K562 (cell line): ENCODE measurements at regions not wholly inside any gene's neighbourhood (a gene's known extent, or its start where the extent isn't known, plus 50 kb on each side); places are given as distances from the start of the nearest gene placed in this dataset.

Source experiments
- BCLAF1 ChIP-seq, 2 experiments: fragments of 450-650 bp in 1 of 2; IDR thresholded peaks; 2 replicates each; pipeline ENCODE4 v1.6.1; 2011 to 2017; ENCODE audit warnings: low read depth in 2 of 2, antibody characterized with exemption in 1 of 2, borderline replicate concordance in 1 of 2, low read length in 1 of 2, mild to moderate bottlenecking in 1 of 2, mixed read lengths in 1 of 2; ENCODE audit not compliant: control insufficient read depth in 1 of 2
- CTCF ChIP-seq, 3 experiments: IDR thresholded peaks in 2 of 3; conservative IDR thresholded peaks in 1 of 3; 2 replicates each; pipeline ENCODE4 v1.5.1; 2011 to 2012; ENCODE audit warnings: low read length in 3 of 3, mild to moderate bottlenecking in 3 of 3, control low read depth in 2 of 3, improper control_type of control experiment in 1 of 3, inconsistent platforms in 1 of 3, low read depth in 1 of 3, mixed read lengths in 1 of 3, moderate library complexity in 1 of 3; ENCODE audit not compliant: insufficient read depth in 2 of 3
- EHMT2 ChIP-seq: fragments of 450-650 bp; IDR thresholded peaks from 2 replicates; pipeline ENCODE4 v1.6.1; 2018; ENCODE audit warnings: antibody characterized with exemption
- ELF1 ChIP-seq: fragments of 200-800 bp; sonication (Bioruptor generic); IDR thresholded peaks from 2 replicates; pipeline ENCODE4 v1.6.1; 2016; ENCODE audit warnings: missing genetic modification characterization, missing compliant biosample characterization
- EP300 ChIP-seq: IDR thresholded peaks from 2 replicates; pipeline ENCODE4 v1.6.1; 2012; ENCODE audit warnings: low read length, improper control_type of control experiment
- FOSL1 ChIP-seq: fragments of 200-800 bp; sonication (Bioruptor generic); conservative IDR thresholded peaks from 2 replicates; pipeline ENCODE4 v1.6.1; 2016; ENCODE audit warnings: missing genetic modification characterization, missing compliant biosample characterization
- JUNB ChIP-seq: fragments of 450-650 bp; formaldehyde crosslinking; conservative IDR thresholded peaks from 2 replicates; pipeline ENCODE4 v1.4.0; 2020; ENCODE audit warnings: mild to moderate bottlenecking
- L3MBTL2 ChIP-seq: fragments of 450-650 bp; IDR thresholded peaks from 2 replicates; pipeline ENCODE4 v1.6.1; 2016; ENCODE audit warnings: mild to moderate bottlenecking, moderate library complexity
- MED1 ChIP-seq: sonication (generic); formaldehyde crosslinking; IDR thresholded peaks from 2 replicates; pipeline ENCODE4 v1.8.1; 2023; ENCODE audit warnings: missing genetic modification reagents, borderline replicate concordance
- MXI1 ChIP-seq: IDR thresholded peaks from 2 replicates; pipeline ENCODE4 v1.6.1; 2011; ENCODE audit warnings: low read depth, mild to moderate bottlenecking, improper control_type of control experiment, low read length
- NFE2 ChIP-seq: IDR thresholded peaks from 2 replicates; pipeline ENCODE4 v1.6.1; 2014; ENCODE audit warnings: antibody characterized with exemption, low read depth
- PBX2 ChIP-seq, 2 experiments: IDR thresholded peaks in 1 of 2; conservative IDR thresholded peaks in 1 of 2; 2 replicates each; pipeline ENCODE4 v1.6.1; 2016; ENCODE audit warnings: low read depth in 2 of 2, mild to moderate bottlenecking in 1 of 2, missing compliant biosample characterization in 1 of 2, missing genetic modification characterization in 1 of 2, moderate library complexity in 1 of 2
- PHF21A ChIP-seq: fragments of 450-650 bp; IDR thresholded peaks from 2 replicates; pipeline ENCODE4 v1.6.1; 2017; ENCODE audit warnings: low read depth, borderline replicate concordance
- TGIF2 ChIP-seq: sonication (generic); formaldehyde crosslinking; IDR thresholded peaks from 2 replicates; pipeline ENCODE4 v1.8.1; 2022; ENCODE audit warnings: mild to moderate bottlenecking, missing genetic modification reagents, moderate library complexity
- ZC3H11A ChIP-seq: IDR thresholded peaks from 2 replicates; pipeline ENCODE4 v1.6.1; 2012; ENCODE audit warnings: low read depth, low read length, improper control_type of control experiment
- ZC3H8 ChIP-seq: fragments of 450-650 bp; IDR thresholded peaks from 2 replicates; pipeline ENCODE4 v1.6.1; 2017
- ZNF316 ChIP-seq: fragments of 450-650 bp; IDR thresholded peaks from 2 replicates; pipeline ENCODE4 v1.6.1; 2016

GRCh38 chr1:243939167-243939848 is 89.3 kb upstream of the AKT3 start (continued):
- no peak for TF ChIP-seq ZC3H11A
- peak; percentile 49; the same call in 1 of the 2 replicates for TF ChIP-seq L3MBTL2
- TF ChIP-seq EP300, result peak; percentile 54
- TF ChIP-seq TGIF2, result no peak
- no peak for TF ChIP-seq MED1 (CRISPR knock-in tag)
- TF ChIP-seq ZNF316, result peak; percentile 100
- 0 out of 2 replicates have a peak, but pooled peaks have one; percentile 15 for TF ChIP-seq JUNB (CRISPR knock-in tag)
- TF ChIP-seq BCLAF1 (IDR thresholded peaks at IDR 0.05; ENCODE audit: borderline replicate concordance in 1 of 2, control insufficient read depth in 1 of 2, low read depth in 2 of 2, low read length in 1 of 2), result no peak
- peak; percentile 67 for TF ChIP-seq FOSL1 (tag)
- TF ChIP-seq NFE2, result peak; percentile 97
- 0 out of 6 replicates have a peak, but pooled peaks of 1 of the 3 experiments have one; percentile 4 for TF ChIP-seq CTCF (IDR thresholded peaks at IDR 0.05 in 2 of 3, conservative IDR thresholded peaks at IDR 0.05 in 1 of 3; ENCODE audit: insufficient read depth in 2 of 3, low read depth in 1 of 3, low read length in 3 of 3)
- peak; percentile 62; the same call in 1 of the 2 replicates for TF ChIP-seq ELF1 (tag)
- peak; percentile 86; the same call in 1 of the 2 replicates for TF ChIP-seq EHMT2
- TF ChIP-seq ZC3H8, result no peak
- no peak for TF ChIP-seq MXI1
- TF ChIP-seq PHF21A, result no peak
- no peak for TF ChIP-seq PBX2 (CRISPR knock-in tag; IDR thresholded peaks at IDR 0.05; ENCODE audit: low read depth)
- TF ChIP-seq PBX2 (tag; conservative IDR thresholded peaks at IDR 0.05; ENCODE audit: low read depth), result peak; percentile 28; the same call in 1 of the 2 replicates
